Pons (tissue), 1 donor: ENCODE measurements at regions not wholly inside any gene's neighbourhood (a gene's known extent, or its start where the extent isn't known, plus 50 kb on each side); places are given as distances from the start of the nearest gene placed in this dataset.

Source experiments
- DNase-seq: peaks from one replicate; pipeline ENCODE4 v3.0.0-alpha.2; 2016; ENCODE audit warnings: low spot score

DNA sequence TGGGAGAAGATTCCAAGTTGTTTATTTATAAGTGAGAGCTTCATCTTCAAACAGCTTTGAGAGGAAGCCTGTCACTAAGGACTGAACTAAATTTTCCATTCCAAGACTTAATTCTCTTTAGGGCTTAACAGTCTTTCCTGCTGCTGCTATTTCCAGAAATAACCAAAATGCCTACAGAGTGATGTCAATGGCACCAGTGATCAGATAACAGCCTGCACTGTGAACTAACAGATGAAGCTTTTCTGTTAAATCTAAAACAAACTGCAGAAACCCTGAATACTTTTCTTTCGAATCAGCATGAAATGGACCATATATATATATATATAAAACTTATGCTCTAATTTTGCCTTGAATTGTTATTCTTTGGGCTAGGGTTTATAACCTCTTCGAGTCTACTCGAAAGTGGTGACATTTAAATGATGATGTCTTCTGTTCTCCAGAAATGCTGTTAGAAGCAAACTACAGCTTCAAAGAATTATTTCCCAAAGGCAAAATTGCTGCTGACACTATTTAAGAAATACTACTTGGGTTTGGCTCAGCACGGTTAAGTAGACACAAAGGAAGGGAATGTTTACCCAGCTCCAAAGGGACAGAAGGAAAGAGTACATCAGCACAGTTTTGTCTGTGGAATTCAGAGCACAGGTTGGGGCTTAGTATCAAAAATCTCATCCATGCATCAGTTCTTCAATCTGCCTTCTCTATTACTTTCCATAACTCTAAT is 238.5 kb upstream of the LRRN1 start:
- DNase-seq: peak; percentile 36

DNA sequence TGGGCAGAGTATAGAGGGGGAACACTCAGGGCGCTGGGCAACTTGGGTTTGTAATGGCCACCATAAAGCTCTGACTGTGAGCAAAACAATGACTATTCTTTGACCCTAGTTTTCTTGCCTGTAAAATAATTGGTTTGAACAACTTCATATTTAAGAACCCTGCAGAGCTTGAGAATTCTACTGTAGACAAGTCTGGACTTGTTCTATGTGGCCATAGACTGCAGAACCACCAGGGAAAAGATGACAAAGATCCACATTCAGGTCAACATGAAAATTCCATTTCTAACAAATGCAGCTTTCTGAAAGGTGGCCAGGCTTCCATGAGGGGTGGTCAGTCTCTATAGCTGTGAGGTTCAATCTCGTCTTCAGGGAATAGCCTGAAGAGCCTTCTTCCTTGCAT is 239.4 kb upstream of the LRRN1 start:
- no peak for DNase-seq

GRCh38 chr3:3556078-3556477 is 243.2 kb upstream of the LRRN1 start:
- no peak for DNase-seq

DNA sequence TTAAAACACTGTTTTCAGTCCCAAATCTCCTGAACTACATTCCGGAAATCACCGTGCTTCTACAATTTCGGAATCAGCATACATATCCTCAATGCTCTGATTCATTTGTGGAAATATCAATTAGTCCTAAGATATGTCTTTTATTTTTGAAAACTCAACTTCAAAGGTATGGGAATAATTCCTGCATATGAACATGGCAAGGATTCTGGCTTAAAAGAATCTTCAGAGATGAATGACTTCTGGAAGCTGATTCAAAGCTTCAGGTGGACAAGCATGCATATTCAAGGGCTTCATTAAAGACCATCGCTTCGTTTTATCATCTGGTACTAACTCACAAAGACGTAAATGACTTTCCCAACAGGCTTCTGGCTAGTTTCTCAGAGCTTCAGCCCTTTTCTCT is 246.0 kb upstream of the LRRN1 start:
- DNase-seq: no peak

GRCh38 chr3:3552761-3553160 is 246.5 kb upstream of the LRRN1 start:
- DNase-seq: no peak

- no peak for DNase-seq
These were observed 247.2 kb upstream of the LRRN1 start for GRCh38 chr3:3551981-3552380.

- DNase-seq: no peak
These were observed 253.9 kb upstream of the LRRN1 start for GRCh38 chr3:3545360-3545759.

GRCh38 chr3:3538451-3538850 is 260.8 kb upstream of the LRRN1 start:
- DNase-seq: no peak

- no peak for DNase-seq
These were observed 266.7 kb upstream of the LRRN1 start for GRCh38 chr3:3532508-3532907.

- DNase-seq: no peak
These were observed 267.8 kb upstream of the LRRN1 start for GRCh38 chr3:3531476-3531875.

DNA sequence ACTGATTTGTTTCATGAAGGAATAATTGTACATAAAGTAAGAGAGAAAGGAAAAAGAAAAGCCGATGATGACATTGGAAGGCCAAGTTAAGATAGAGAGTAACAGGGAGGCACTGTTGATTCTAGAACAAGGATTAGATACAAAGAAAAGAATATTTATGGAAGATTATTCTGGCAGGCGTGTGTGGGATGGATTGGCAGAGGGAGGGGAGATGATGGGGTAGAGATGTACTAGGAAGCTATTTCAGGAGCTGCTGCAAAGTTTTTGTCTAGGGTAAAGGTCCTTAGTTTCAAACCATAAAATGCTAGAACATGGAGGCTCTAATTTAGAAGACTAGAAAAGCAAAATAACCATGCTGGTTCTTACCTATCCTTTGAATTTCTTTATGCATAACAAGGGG is 280.0 kb upstream of the LRRN1 start:
- no peak for DNase-seq

- no peak for DNase-seq
These were observed 282.2 kb upstream of the LRRN1 start for GRCh38 chr3:3516996-3517395.

GRCh38 chr3:3516384-3516783 is 282.8 kb upstream of the LRRN1 start:
- DNase-seq: no peak

DNA sequence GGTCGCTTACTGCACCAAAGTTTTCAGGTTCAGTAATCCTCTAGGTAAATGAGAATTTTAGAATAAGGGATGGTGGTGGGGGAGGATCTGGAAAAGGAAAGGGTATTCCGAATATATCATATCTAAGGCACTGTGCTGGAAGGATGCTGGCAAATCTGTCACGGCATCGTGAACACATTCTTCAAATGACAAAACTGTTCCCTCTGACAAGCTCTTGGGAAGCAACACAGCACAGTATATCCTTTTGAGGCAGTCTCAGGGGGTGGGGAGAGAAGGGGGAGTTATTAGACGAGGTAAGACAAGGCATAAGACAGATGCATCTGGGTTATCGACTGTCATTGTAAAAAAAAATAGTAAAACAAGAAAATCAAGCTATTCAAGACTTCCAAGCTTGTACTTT is 289.6 kb upstream of the LRRN1 start:
- DNase-seq: no peak

DNA sequence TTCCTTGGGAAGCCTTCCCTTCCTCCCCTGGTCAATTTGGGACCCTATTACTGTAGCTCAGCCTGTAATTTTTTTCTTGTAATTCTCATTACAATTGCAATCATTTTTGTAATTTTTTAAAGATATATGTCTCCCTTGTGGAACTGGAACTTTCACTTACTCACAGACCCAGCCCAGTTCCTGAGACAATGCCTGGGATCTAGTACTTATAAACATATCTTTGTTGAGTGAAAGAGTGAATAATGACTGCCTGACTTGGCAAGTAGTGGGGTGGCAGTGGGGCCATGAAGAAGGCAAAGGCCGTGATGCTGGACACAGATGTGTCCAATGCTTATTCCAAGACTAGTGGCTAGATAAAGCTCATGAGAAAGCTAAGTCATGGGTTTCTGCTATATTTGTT is 294.5 kb upstream of the LRRN1 start:
- no peak for DNase-seq

DNA sequence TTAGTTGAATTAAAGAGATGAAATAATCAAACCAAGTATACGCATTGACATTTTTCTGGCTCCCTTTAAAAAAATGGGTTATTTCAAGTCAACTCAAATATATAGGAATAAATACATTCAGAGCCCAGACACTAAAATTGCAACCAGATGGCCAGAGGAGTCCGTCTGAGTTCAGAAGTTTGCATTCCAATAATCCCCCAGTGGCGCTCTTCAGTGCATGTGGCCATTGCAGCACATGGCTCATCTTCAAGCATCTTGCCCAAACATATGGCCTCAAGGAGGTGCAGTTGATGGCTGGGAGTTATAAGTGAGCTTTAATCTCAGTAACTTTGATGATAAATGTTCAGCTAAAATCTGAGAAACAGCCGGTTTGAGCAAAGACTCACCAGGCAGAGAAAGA is 295.8 kb upstream of the LRRN1 start:
- no peak for DNase-seq

DNA sequence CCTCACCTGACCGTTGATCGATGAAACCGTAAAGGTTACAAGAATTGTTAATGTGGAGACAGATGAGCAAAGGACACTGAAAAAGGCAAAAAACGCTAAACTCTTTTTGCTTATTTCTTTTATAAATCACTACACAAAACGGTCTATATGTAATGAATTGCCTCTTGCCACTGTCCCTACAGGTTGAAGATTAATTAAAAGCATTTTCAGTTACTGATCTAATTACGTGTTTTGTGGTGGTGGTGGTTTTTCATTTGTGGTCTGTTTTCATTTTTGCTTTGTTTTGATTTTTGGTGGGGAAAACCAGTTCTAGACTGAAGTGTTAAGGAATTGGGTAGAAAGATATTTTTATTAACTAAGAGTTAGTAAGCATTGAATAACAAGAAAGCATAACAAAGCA is 299.2 kb upstream of the LRRN1 start:
- DNase-seq: no peak

GRCh38 chr3:3499012-3499562 is 300.1 kb upstream of the LRRN1 start:
- DNase-seq: no peak

GRCh38 chr3:3495611-3496010 is 303.6 kb upstream of the LRRN1 start:
- no peak for DNase-seq

DNA sequence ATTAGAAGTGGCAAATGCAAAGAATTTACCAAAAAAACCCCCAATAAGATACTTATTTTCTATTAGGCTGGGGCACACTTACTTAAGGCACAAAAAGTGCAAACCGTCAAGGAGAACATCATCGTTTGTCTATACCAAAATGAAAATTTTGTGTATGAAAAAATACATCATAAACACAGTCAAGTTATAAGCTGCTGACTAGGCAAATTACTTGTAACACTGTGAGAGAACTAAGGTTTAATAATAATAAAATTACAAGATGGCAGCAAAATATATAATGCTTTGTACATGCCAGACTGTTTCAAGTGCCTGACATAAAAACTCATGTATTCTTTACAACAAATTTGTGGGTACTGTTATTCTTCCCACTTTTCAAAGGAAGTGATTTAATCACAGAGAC is 297.2 kb upstream of the CRBN start:
- DNase-seq: no peak

DNA sequence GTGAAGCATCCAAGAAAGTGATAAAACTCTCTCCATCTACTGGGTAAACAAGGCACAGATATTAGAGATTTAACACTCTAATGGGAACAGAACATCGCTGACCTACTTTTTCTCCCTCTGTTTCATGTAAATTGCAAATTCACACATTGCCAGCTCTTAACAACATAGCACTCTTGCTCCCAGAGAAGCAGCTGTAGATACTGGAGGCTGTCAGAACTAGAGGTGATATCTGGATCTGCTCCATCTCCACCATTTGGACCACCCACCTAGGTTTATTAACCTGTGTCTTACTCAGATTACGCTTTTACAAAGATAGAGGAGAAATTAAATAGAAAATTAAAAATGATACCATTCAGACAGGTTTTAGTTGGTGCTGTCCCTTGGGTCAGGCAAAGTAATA is 289.1 kb upstream of the CRBN start:
- DNase-seq: no peak

DNA sequence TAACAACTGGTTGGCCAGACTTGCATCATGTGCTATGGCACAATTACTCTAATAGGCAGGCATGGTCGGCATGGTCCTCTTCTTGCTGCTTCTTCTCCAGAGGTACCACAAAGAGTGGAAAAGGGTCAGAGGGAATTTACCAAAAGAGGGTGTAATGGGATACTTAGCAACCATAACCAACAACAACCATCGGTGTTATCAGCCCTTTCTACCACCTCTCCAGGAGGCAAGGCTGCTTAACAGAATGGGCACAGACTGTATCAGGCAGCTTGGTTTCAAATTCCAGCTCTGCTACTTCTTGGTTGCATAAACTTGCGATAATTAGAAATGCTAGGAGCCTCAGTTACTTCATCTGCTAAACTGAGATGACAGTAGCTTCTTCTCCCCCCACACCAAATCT is 284.6 kb upstream of the CRBN start:
- DNase-seq: no peak

DNA sequence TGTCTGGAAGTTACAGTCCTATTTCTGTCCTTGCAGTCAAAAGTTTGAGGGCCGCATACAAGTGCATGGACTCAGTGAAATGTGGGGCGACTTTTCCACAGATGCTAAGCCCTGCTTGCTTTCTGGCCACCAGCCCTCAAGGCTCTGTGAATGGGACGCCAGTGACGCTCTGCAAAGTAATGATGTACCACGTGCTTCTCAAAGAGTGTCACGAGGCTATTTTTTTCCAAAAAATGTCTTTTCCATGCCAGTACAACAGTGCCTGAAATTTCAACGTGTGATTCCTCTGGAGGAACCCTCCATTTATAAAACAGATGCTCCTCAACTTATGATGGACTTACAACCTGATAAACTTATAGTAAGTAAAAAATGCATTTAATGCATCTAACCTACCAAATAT is 281.8 kb upstream of the CRBN start:
- no peak for DNase-seq

DNA sequence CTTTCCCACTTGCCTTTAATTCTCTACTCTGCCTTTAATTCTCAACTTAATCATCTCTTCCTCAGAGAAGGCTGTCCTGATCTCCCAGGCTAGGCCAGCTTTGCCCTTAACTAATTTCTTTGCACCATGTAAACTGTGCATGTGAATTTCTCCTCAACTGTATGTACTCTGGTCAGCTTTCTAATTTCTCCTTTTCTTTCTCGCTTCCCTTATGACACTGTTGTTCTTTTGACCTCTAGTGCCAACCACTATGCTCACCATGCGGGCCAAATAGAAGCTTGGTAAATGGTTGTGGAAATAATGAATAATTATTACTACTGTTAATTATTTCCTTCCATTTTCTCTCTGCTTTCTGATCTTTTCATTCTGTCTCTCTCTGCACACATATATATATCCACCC is 269.0 kb upstream of the CRBN start:
- no peak for DNase-seq
